A549 (cell line): ENCODE measurements at regions not wholly inside any gene's neighbourhood (a gene's known extent, or its start where the extent isn't known, plus 50 kb on each side); places are given as distances from the start of the nearest gene placed in this dataset.
"Not testable (repeated sequence)": the region's sequence is repeated elsewhere in the genome, so short reads cannot be mapped to it uniquely, and the experiment has no call there.

ENCODE experiments used
- ATAC-seq, 2 experiments: fragments of 200-7000 bp in 1 of 2; fragments of >200 bp in 1 of 2; cut with Nextera tagmentation in 1 of 2; cut with Tn5 transposase in 1 of 2; 3 replicates each; pipeline versions ENCODE4 v1.8.0 to v1.9.1; 2018 to 2020; ENCODE audit warnings: mild to moderate bottlenecking in 1 of 2, moderate library complexity in 1 of 2
- CTCF ChIA-PET: fragments of 300-600 bp; sonication (Branson Sonifier 250); formaldehyde crosslinking; extraction: SDS; loops from one replicate; lab custom pipeline; 2021; ENCODE audit warnings: antibody characterized with exemption, inconsistent platforms; lab: Yijun Ruan, JAX
- POLR2A ChIA-PET: fragments of 350-600 bp; formaldehyde crosslinking; extraction: SDS; loops from one replicate; lab custom pipeline; 2021; ENCODE audit warnings: antibody characterized with exemption, inconsistent platforms; lab: Yijun Ruan, JAX
- DNase-seq, 2 experiments: peaks; one replicate each; pipeline versions ENCODE4 v3.0.0 to v3.0.0-alpha.2; 2011 to 2016; ENCODE audit warnings: low read depth in 1 of 2, low spot score in 1 of 2
- FAIRE-seq: peaks from 2 replicates; lab custom pipeline; 2011; peaks lifted over from hg19 to GRCh38; lab: Jason Lieb, UNC
- H3K27ac ChIP-seq, 2 experiments: fragments of >200 bp; sonication (Bioruptor Twin); formaldehyde crosslinking; 3 replicates each; pipeline ENCODE4 v1.5.1; 2016 to 2017
- H3K4me1 ChIP-seq: fragments of >200 bp; sonication (Bioruptor Twin); formaldehyde crosslinking; 3 replicates; pipeline ENCODE4 v1.6.1; 2016
- H3K4me2 ChIP-seq: fragments of >200 bp; sonication (Bioruptor Twin); formaldehyde crosslinking; 3 replicates; pipeline ENCODE4 v1.6.1; 2016
- H3K4me3 ChIP-seq: fragments of >200 bp; sonication (Bioruptor Twin); formaldehyde crosslinking; 3 replicates; pipeline ENCODE4 v1.5.1; 2016
- H3K9me3 ChIP-seq: fragments of >200 bp; sonication (Bioruptor Twin); formaldehyde crosslinking; 3 replicates; pipeline ENCODE4 v1.6.1; 2016
- ATOH8 ChIP-seq: fragments of 250-450 bp; sonication (Bioruptor Pico); IDR thresholded peaks from 2 replicates; pipeline ENCODE4 v1.5.0; 2020; ENCODE audit warnings: low read depth, mild to moderate bottlenecking, moderate library complexity
- CBX2 ChIP-seq: fragments of 200-600 bp; sonication (generic); IDR thresholded peaks from 2 replicates; pipeline ENCODE4 v1.6.1; 2016; ENCODE audit warnings: low read depth, mild to moderate bottlenecking, borderline replicate concordance
- CBX8 ChIP-seq: fragments of 200-600 bp; sonication (generic); IDR thresholded peaks from 2 replicates; pipeline ENCODE4 v1.6.1; 2016
- CTCF ChIP-seq: fragments of >200 bp; sonication (Bioruptor Twin); formaldehyde crosslinking; IDR thresholded peaks from 3 replicates; pipeline ENCODE4 v1.5.1; 2016
- EHF ChIP-seq: fragments of 250-450 bp; sonication (Bioruptor Pico); IDR thresholded peaks from 2 replicates; pipeline ENCODE4 v1.5.0; 2020; ENCODE audit warnings: mild to moderate bottlenecking
- EHMT2 ChIP-seq: fragments of 200-600 bp; sonication (generic); IDR thresholded peaks from 2 replicates; pipeline ENCODE4 v1.6.1; 2016; ENCODE audit warnings: antibody characterized with exemption, low read depth, mild to moderate bottlenecking, moderate library complexity
- ELK1 ChIP-seq: fragments of 150-350 bp; IDR thresholded peaks from 2 replicates; pipeline ENCODE4 v1.6.1; 2014; ENCODE audit warnings: low read depth, mild to moderate bottlenecking, low read length
- ESRRA ChIP-seq: fragments of 150-350 bp; IDR thresholded peaks from 2 replicates; pipeline ENCODE4 v1.6.1; 2014; ENCODE audit warnings: mild to moderate bottlenecking, low read length, borderline replicate concordance
- FOSB ChIP-seq: fragments of 250-450 bp; sonication (Bioruptor Pico); IDR thresholded peaks from 2 replicates; pipeline ENCODE4 v1.5.0; 2020; ENCODE audit warnings: mild to moderate bottlenecking, moderate library complexity
- HDAC2 ChIP-seq: fragments of 200-600 bp; sonication (generic); IDR thresholded peaks from 2 replicates; pipeline ENCODE4 v1.6.1; 2016
- HES2 ChIP-seq: fragments of >200 bp; sonication (Bioruptor Twin); formaldehyde crosslinking; IDR thresholded peaks from 2 replicates; pipeline ENCODE4 v1.6.1; 2016
- HOXA7 ChIP-seq: fragments of 250-450 bp; sonication (Bioruptor Pico); IDR thresholded peaks from 2 replicates; pipeline ENCODE4 v1.5.0; 2020; ENCODE audit warnings: mild to moderate bottlenecking, moderate library complexity
- JUN ChIP-seq, 2 experiments: fragments of >200 bp; sonication (Bioruptor Twin); formaldehyde crosslinking; IDR thresholded peaks; 2 replicates in 1 of 2; 3 replicates in 1 of 2; pipeline ENCODE4 v1.6.1; 2016 to 2017
- KDM1A ChIP-seq: fragments of 200-600 bp; sonication (generic); IDR thresholded peaks from 2 replicates; pipeline ENCODE4 v1.6.1; 2016; ENCODE audit warnings: low read depth, mild to moderate bottlenecking
- MAFK ChIP-seq: fragments of 450-650 bp; IDR thresholded peaks from 2 replicates; pipeline ENCODE4 v1.6.1; 2014; ENCODE audit not compliant: partially characterized antibody
- NFE2L2 ChIP-seq: fragments of 150-350 bp; conservative IDR thresholded peaks from 2 replicates; pipeline ENCODE4 v1.6.1; 2014; ENCODE audit warnings: low read length
- NPAS2 ChIP-seq: fragments of 250-450 bp; sonication (Bioruptor Pico); IDR thresholded peaks from 2 replicates; pipeline ENCODE4 v1.8.0; 2022; ENCODE audit warnings: mild to moderate bottlenecking, moderate library complexity, borderline replicate concordance
- TFCP2L1 ChIP-seq: fragments of 250-450 bp; sonication (Bioruptor Pico); IDR thresholded peaks from 2 replicates; pipeline ENCODE4 v1.5.0; 2021; ENCODE audit warnings: mild to moderate bottlenecking
- TP53 ChIP-seq: fragments of 250-450 bp; sonication (Bioruptor Pico); IDR thresholded peaks from 2 replicates; pipeline ENCODE4 v1.5.0; 2021; ENCODE audit warnings: mild to moderate bottlenecking, moderate library complexity
- ZSCAN20 ChIP-seq: fragments of 250-450 bp; sonication (Bioruptor Pico); IDR thresholded peaks from 2 replicates; pipeline ENCODE4 v1.8.0; 2022; ENCODE audit warnings: mild to moderate bottlenecking, moderate library complexity
- WGBS: methylation state at CpG from one replicate; pipeline ENCODE4 v1.1.6; 2017; ENCODE audit errors: missing lambda C conversion rate; 5-methylcytosine and 5-hydroxymethylcytosine counted together

GRCh38 chr2:167814881-167815718, 432.3 kb downstream of the STK39 start:
- ChIA-PET POLR2A (no interaction called here), CTCF (interaction anchor here (0.6 kb wide), 1 partner anchor 1096 kb away, joined by 3 read pairs; no protein-coding TSS in a partner anchor)
- WGBS: 21% methylated on average over 10 of the region's 10 CpGs
- no peaks in the 10 kb centered on the region for H3K9me3 ChIP-seq
- no peaks in the 10 kb centered on the region for H3K4me1 ChIP-seq
- ATAC-seq: no peak
- no peak overlapping the region for H3K27ac ChIP-seq
- no peak for TF ChIP-seq ZSCAN20
- no peak for TF ChIP-seq NPAS2 (CRISPR knock-in tag)
- no peak for TF ChIP-seq CTCF
- no peak for TF ChIP-seq HES2
- DNase-seq: no peak
- H3K4me2 ChIP-seq: no peak overlapping the region
- no peak for FAIRE-seq
- no peak overlapping the region for H3K4me3 ChIP-seq

DNA sequence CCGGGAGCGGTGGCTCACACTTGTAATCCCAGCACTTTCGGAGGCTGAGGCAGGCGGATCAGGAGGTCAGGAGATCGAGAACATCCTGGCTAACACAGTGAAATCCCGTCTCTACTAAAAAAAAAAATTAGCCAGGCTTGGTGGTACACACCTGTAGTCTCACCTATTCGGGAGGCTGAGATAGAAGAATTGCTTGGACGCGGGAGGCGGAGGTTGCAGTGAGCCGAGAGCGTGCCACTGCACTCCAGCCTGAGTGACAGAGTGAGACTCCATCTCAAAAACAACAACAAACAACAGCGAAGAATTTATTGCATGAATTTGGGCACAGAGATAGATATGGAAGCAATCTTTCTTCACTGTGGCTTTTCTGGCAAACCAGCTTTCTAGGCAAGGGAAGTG, 432.9 kb downstream of the STK39 start:
- H3K27ac ChIP-seq, POLR2A ChIA-PET, H3K4me3 ChIP-seq, FAIRE-seq, DNase-seq, CTCF ChIA-PET, H3K9me3 ChIP-seq, H3K4me2 ChIP-seq, H3K4me1 ChIP-seq, ATAC-seq: not testable (repeated sequence)
- WGBS: 46% methylated on average over 13 of the region's 13 CpGs

DNA sequence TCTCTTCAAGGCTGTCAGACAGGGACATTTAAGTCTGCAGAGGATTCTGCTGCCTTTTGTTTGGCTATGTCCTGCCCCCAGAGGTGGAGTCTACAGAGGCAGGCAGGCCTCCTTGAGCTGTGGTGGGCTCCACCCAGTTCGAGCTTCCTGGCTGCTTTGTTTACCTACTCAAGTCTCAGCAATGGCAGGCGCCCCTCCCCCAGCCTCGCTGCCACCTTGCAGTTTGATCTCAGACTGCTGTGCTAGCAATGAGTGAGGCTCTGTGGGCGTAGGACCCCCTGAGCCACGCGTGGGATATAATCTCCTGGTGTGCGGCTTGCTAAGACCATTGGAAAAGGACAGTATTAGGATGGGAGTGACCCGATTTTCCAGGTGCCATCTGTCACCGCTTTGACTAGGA, 437.6 kb downstream of the STK39 start:
- H3K4me3 ChIP-seq, FAIRE-seq, DNase-seq, H3K9me3 ChIP-seq, H3K4me1 ChIP-seq, H3K27ac ChIP-seq, POLR2A ChIA-PET, ATAC-seq, H3K4me2 ChIP-seq: not testable (repeated sequence)
- WGBS: 31% methylated on average over 7 of the region's 9 CpGs
- CTCF ChIA-PET: interaction anchor here (1.2 kb wide), 1 partner anchor 309 kb away, joined by 3 read pairs; no protein-coding TSS in a partner anchor

DNA sequence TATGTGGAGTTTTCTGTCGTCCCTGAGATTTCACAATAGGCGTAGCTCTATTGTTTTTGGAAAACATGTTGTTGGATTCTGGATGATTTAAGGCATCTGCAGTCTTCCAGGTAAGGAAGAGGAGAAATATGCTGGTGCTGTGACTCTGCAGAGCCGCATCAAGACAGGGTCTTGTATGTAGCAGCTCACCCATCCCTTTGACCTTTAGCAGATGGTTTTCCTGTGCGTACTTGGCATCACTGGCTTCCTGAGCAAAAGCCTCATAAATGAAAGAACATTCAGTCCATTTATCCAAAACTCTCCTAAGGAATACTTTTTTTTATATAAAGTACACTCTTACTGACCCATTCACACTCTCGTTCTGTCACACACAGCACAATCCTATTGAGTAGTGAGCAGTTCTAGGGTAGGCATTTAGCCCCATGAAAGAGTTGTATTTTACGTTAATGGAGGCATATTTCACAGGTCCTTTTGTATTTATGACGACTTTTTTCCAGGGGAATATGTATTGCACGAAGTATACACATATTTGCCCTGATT, 443.9 kb downstream of the STK39 start:
- FAIRE-seq (no peak), ATAC-seq (no peak)
- Histone ChIP-seq H3K9me3 (no peaks in the 10 kb centered on the region), H3K4me1 (no peaks in the 10 kb centered on the region), H3K4me2 (no peak overlapping the region)
- WGBS: 15% methylated on average over 8 of the region's 8 CpGs
- CTCF ChIA-PET: no interaction called here
- TF ChIP-seq ATOH8 (no peak), CBX8 (no peak), HOXA7 (CRISPR knock-in tag) (no peak), FOSB (CRISPR knock-in tag) (no peak)
- TF ChIP-seq, all 56 proteins: peak for 0
- no peak overlapping the region for H3K4me3 ChIP-seq
- H3K27ac ChIP-seq: no peak overlapping the region
- DNase-seq: no peak
- POLR2A ChIA-PET: no interaction called here

DNA sequence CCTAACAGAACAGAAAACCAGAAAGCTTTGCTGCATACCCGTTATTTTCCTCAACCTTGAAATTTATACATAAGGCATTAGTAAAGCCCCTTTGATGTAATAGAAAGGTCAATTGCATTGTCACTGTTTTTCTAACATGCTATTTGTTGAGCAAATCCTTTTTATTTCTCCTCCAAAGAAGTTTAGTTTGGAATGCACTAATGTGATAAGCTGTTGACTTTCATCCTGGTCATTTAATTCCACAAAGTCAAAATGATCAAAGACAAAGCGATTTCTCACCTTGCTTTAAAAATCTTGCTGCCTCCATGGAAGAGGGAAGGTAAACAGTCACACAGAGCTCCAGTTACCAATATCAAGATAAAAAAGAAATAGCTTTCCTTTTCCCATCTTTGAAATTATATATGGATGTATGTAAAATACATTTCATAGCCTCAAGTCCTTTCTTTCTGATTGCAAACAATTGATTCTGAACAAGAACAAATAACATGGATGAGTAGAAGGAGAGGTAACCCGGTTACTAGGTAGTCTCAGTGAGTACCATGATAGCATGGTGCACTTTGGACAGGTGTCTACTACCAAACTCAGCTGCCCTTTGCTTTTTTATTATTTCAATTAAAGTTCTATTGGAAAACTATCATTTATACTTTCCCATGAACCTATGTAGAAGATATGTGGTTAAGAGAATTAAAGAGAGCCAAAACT, 452.7 kb downstream of the STK39 start:
- H3K9me3 ChIP-seq: no peaks in the 10 kb centered on the region
- TF ChIP-seq ELK1: no peak
- no peak for TF ChIP-seq ZSCAN20
- TF ChIP-seq JUN (IDR thresholded peaks at IDR 0.05): no peak
- TF ChIP-seq CBX2: no peak
- TF ChIP-seq KDM1A: no peak
- no peak for TF ChIP-seq MAFK
- no peak for TF ChIP-seq TP53 (CRISPR knock-in tag)
- TF ChIP-seq FOSB (CRISPR knock-in tag): no peak
- TF ChIP-seq ESRRA: no peak
- TF ChIP-seq EHMT2: no peak
- TF ChIP-seq NFE2L2: no peak
- no peak for TF ChIP-seq TFCP2L1 (CRISPR knock-in tag)
- TF ChIP-seq EHF (CRISPR knock-in tag): no peak
- TF ChIP-seq HDAC2: no peak

More for the DNA sequence above, 452.7 kb downstream of the STK39 start:
- WGBS: 4% methylated on average over 3 of the region's 3 CpGs
- no peak for FAIRE-seq
- no peak for DNase-seq
- Histone ChIP-seq H3K4me2 (no peak overlapping the region), H3K4me3 (no peak overlapping the region), H3K4me1 (no peaks in the 10 kb centered on the region), H3K27ac (no peak overlapping the region)
- no peak for ATAC-seq
- CTCF ChIA-PET: interaction anchor here (0.6 kb wide), 1 partner anchor 269 kb away, joined by 5 read pairs; no protein-coding TSS in a partner anchor
- POLR2A ChIA-PET: no interaction called here
